CD1c-positive myeloid dendritic cell (primary cell): ENCODE measurements at regions not wholly inside any gene's neighbourhood (a gene's known extent, or its start where the extent isn't known, plus 50 kb on each side); places are given as distances from the start of the nearest gene placed in this dataset.

Experiments used
- DNase-seq: peaks from one replicate; pipeline ENCODE4 v3.0.0-alpha.2; 2016; ENCODE audit errors: extremely low spot score

GRCh38 chr5:122721127-122721526, 53.8 kb upstream of the SNX2 start:
- DNase-seq, result no peak

GRCh38 chr5:122722341-122722740, 52.5 kb upstream of the SNX2 start:
- no peak for DNase-seq

DNA sequence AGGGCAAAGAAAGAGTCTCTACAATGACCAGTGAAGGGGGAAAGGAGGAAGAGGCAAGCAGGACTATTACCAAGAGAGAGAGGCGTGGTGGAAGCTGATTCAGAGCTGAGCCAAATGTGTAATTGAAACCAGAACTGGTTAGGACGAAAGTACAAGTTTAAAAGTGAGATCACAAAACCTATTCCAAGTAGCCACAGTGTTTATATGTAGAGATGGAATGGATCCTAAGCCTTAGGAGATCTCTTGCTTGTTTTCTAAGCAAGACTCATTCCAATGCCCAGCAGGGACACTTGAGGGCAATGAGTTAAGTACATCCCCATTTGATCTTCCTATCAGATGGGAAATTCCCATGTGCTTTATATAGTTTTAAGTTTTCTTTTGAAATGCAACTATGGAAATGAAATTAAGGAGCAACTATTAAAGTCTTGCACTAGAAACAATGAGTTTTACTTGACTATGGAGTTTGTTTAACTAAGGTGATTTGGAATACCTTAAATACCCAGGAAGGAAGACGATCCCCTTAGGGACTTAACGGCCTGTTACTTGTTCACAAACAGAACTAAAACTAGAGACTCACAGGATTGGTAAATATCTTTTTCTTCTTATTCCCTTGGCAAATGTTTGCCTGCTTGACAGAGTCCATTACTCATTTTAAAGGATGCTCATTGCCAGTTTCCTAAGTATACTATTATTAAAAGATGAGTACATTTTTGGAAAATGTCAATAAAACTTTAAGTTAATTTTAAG, 51.1 kb upstream of the SNX2 start:
- DNase-seq, result peak; percentile 9
